Stomach (tissue), 4 donors: ENCODE measurements at regions not wholly inside any gene's neighbourhood (a gene's known extent, or its start where the extent isn't known, plus 50 kb on each side); places are given as distances from the start of the nearest gene placed in this dataset.

ENCODE experiments used
- POLR2A ChIP-seq, 4 donors: fragments of 450-650 bp; IDR thresholded peaks; one replicate each; pipeline ENCODE4 v1.6.1; 2016; ENCODE audit warnings: antibody characterized with exemption in 4 of 4, control low read depth in 2 of 4, mild to moderate bottlenecking in 1 of 4, moderate library complexity in 1 of 4
- TF ChIP-seq, protein P1 (sequence below), 7 experiments: fragments of 450-650 bp in 4 of 7; fragments of 200-600 bp in 3 of 7; sonication (generic) in 3 of 7; IDR thresholded peaks; one replicate each; pipeline ENCODE4 v1.5.1; 2016 to 2019; ENCODE audit warnings: antibody characterized with exemption in 7 of 7, control low read depth in 2 of 7, mild to moderate bottlenecking in 1 of 7

GRCh38 chr13:109315481-109315880 lies 470.9 kb downstream of the IRS2 start:
- TF ChIP-seq, protein P1, sequence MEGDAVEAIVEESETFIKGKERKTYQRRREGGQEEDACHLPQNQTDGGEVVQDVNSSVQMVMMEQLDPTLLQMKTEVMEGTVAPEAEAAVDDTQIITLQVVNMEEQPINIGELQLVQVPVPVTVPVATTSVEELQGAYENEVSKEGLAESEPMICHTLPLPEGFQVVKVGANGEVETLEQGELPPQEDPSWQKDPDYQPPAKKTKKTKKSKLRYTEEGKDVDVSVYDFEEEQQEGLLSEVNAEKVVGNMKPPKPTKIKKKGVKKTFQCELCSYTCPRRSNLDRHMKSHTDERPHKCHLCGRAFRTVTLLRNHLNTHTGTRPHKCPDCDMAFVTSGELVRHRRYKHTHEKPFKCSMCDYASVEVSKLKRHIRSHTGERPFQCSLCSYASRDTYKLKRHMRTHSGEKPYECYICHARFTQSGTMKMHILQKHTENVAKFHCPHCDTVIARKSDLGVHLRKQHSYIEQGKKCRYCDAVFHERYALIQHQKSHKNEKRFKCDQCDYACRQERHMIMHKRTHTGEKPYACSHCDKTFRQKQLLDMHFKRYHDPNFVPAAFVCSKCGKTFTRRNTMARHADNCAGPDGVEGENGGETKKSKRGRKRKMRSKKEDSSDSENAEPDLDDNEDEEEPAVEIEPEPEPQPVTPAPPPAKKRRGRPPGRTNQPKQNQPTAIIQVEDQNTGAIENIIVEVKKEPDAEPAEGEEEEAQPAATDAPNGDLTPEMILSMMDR (IDR thresholded peaks at IDR 0.05) = no peak
- no peak for TF ChIP-seq POLR2A (IDR thresholded peaks at IDR 0.05)
